22Rv1 (cell line): ENCODE measurements at regions not wholly inside any gene's neighbourhood (a gene's known extent, or its start where the extent isn't known, plus 50 kb on each side); places are given as distances from the start of the nearest gene placed in this dataset.

Experiments used
- CTCF ChIP-seq: fragments of 450-650 bp; IDR thresholded peaks from 2 replicates; pipeline ENCODE4 v1.5.1; 2017; ENCODE audit warnings: mild to moderate bottlenecking
- ZFX ChIP-seq: fragments of 450-650 bp; IDR thresholded peaks from 2 replicates; pipeline ENCODE4 v1.6.1; 2017; ENCODE audit warnings: antibody characterized with exemption, borderline replicate concordance

GRCh38 chr1:38266197-38266520, 219.6 kb upstream of the POU3F1 start:
- TF ChIP-seq CTCF (no peak), ZFX (no peak)
